Smooth muscle cell (in vitro differentiated cells): ENCODE measurements at regions not wholly inside any gene's neighbourhood (a gene's known extent, or its start where the extent isn't known, plus 50 kb on each side); places are given as distances from the start of the nearest gene placed in this dataset.

Experiments used
- DNase-seq: peaks from one replicate; lab custom pipeline; 2025; ENCODE audit not compliant: unreplicated experiment; lab: John Stamatoyannopoulos, UW
- H2AFZ ChIP-seq: fragments of 200-600 bp; sonication (generic); 2 replicates; pipeline ENCODE4 v1.6.0; 2016; ENCODE audit warnings: antibody characterized with exemption, low read depth, mild to moderate bottlenecking
- H3F3A ChIP-seq: fragments of 200-600 bp; sonication (generic); 2 replicates; pipeline ENCODE4 v1.6.0; 2017; ENCODE audit warnings: antibody characterized with exemption, low read depth
- H3K27ac ChIP-seq: fragments of 200-600 bp; sonication (generic); 2 replicates; pipeline ENCODE4 v1.5.1; 2016; ENCODE audit warnings: low read depth, mild to moderate bottlenecking
- H3K27me3 ChIP-seq: fragments of 200-600 bp; sonication (generic); 2 replicates; pipeline ENCODE4 v1.6.1; 2016; ENCODE audit warnings: low read depth, mild to moderate bottlenecking
- H3K36me3 ChIP-seq: fragments of 200-600 bp; sonication (generic); 2 replicates; pipeline ENCODE4 v1.5.1; 2016; ENCODE audit warnings: low read depth
- H3K4me1 ChIP-seq: fragments of 200-600 bp; sonication (generic); 2 replicates; pipeline ENCODE4 v1.5.1; 2016; ENCODE audit warnings: low read depth
- H3K4me2 ChIP-seq: fragments of 200-600 bp; sonication (generic); 2 replicates; pipeline ENCODE4 v1.6.0; 2016; ENCODE audit warnings: mild to moderate bottlenecking
- H3K4me3 ChIP-seq: fragments of 200-600 bp; sonication (generic); 2 replicates; pipeline ENCODE4 v1.5.1; 2016; ENCODE audit warnings: mild to moderate bottlenecking
- H3K79me2 ChIP-seq: fragments of 200-600 bp; sonication (generic); 2 replicates; pipeline ENCODE4 v1.6.0; 2016; ENCODE audit warnings: low read depth, mild to moderate bottlenecking
- H3K9ac ChIP-seq: fragments of 200-600 bp; sonication (generic); 2 replicates; pipeline ENCODE4 v1.6.0; 2016; ENCODE audit warnings: low read depth
- H3K9me3 ChIP-seq: fragments of 200-600 bp; sonication (generic); replicated peaks from 2 replicates; pipeline ENCODE4 v1.5.1; 2016; ENCODE audit warnings: low read depth
- H4K20me1 ChIP-seq: fragments of 200-600 bp; sonication (generic); 2 replicates; pipeline ENCODE4 v1.6.0; 2016; ENCODE audit warnings: low read depth
- WGBS: methylation state at CpG from one replicate; pipeline ENCODE4 v1.1.7; 2016; ENCODE audit warnings: low lambda C conversion rate; 5-methylcytosine and 5-hydroxymethylcytosine counted together
- TF ChIP-seq, protein P1 (sequence below): fragments of 200-600 bp; sonication (generic); IDR thresholded peaks from 2 replicates; pipeline ENCODE4 v1.5.1; 2017; ENCODE audit warnings: borderline replicate concordance, mild to moderate bottlenecking, antibody characterized with exemption; ENCODE audit not compliant: insufficient read depth, poor library complexity, severe bottlenecking

DNA sequence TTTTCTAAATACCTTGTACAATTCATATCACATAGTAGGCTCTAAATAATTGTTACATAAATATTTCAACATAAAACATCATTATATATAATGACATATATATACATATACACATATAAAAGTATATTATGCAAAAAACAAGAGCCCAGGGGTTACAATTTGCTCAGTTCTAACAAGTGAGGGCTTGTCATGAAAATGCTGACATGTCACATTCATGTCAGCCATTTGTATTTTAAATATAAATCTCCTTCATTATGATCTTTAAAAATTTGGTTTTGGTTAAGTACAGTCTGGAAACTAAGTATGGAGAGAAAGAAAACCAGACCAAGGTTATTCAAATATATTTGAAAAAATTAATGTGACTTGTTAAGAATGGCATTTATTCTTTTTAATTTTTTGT, 2745.4 kb downstream of the PCDH7 start:
- Histone ChIP-seq H4K20me1 (no peaks in the 10 kb centered on the region), H3K27ac (no peak overlapping the region), H3K9ac (no peak overlapping the region), H3K4me2 (no peak overlapping the region), H3K79me2 (no peaks in the 10 kb centered on the region), H3F3A (no peaks in the 10 kb centered on the region), H3K4me1 (no peaks in the 10 kb centered on the region), H3K36me3 (no peaks in the 10 kb centered on the region), H3K4me3 (no peak overlapping the region), H3K27me3 (no peaks in the 10 kb centered on the region), H2AFZ (no peak overlapping the region), H3K9me3 (no peaks in the 10 kb centered on the region)
- DNase-seq, result no peak
- TF ChIP-seq, protein P1, sequence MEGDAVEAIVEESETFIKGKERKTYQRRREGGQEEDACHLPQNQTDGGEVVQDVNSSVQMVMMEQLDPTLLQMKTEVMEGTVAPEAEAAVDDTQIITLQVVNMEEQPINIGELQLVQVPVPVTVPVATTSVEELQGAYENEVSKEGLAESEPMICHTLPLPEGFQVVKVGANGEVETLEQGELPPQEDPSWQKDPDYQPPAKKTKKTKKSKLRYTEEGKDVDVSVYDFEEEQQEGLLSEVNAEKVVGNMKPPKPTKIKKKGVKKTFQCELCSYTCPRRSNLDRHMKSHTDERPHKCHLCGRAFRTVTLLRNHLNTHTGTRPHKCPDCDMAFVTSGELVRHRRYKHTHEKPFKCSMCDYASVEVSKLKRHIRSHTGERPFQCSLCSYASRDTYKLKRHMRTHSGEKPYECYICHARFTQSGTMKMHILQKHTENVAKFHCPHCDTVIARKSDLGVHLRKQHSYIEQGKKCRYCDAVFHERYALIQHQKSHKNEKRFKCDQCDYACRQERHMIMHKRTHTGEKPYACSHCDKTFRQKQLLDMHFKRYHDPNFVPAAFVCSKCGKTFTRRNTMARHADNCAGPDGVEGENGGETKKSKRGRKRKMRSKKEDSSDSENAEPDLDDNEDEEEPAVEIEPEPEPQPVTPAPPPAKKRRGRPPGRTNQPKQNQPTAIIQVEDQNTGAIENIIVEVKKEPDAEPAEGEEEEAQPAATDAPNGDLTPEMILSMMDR, result no peak

DNA sequence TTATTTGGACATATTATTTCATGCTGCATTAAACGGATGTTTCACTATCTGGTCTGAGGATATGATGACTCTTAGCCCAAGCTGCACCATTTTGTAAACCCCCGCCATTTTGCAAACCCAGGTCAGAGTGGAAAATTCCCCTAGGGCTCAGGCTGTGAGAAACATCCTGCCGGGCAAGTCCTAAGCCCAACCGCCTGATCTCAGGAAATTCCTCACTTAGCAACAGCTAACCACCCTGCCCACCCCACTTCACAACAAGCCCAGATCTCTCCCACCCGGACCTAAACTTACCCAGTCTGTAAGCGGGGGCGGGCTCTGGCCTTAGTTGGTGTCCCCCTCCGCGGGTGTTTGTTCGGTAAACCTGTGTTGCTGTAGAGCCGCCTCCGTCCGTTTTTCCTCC, 2747.1 kb downstream of the PCDH7 start:
- H3K4me2 ChIP-seq, result no peak overlapping the region
- H3K4me1 ChIP-seq, result no peaks in the 10 kb centered on the region
- no peak overlapping the region for H2AFZ ChIP-seq
- no peak overlapping the region for H3K4me3 ChIP-seq
- no peaks in the 10 kb centered on the region for H3K79me2 ChIP-seq
- H3F3A ChIP-seq, result no peaks in the 10 kb centered on the region
- H4K20me1 ChIP-seq, result no peaks in the 10 kb centered on the region
- no peak overlapping the region for H3K9ac ChIP-seq
- no peaks in the 10 kb centered on the region for H3K27me3 ChIP-seq
- H3K36me3 ChIP-seq, result no peaks in the 10 kb centered on the region
- WGBS, result 88% methylated on average over 13 of the region's 13 CpGs
- H3K9me3 ChIP-seq, result no peaks in the 10 kb centered on the region
- TF ChIP-seq, protein P1, result no peak
- H3K27ac ChIP-seq, result no peak overlapping the region
- DNase-seq, result no peak

DNA sequence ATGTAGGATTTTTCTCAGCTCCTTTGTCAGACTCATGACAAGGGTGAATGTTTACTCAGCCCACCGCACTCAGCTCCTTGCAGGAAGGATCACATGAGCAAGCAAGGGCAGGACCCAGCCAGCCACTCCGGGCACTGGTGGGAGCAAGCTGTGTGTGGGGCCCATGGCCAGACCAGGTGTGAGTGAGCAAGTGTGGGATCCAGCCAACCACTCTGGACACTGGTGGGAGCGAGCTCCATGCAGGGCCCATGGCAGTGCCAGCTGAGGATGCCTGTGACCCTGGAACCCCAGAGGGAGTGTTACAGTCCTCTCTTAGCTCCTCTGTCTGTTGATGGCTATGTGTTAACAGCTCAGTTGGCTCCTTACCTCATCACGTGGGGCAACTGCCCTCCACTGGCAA, 2750.6 kb downstream of the PCDH7 start:
- H3K4me1 ChIP-seq, result no peaks in the 10 kb centered on the region
- H3K27ac ChIP-seq, result no peak overlapping the region
- no peaks in the 10 kb centered on the region for H3K36me3 ChIP-seq
- no peaks in the 10 kb centered on the region for H3K27me3 ChIP-seq
- H3K79me2 ChIP-seq, result no peaks in the 10 kb centered on the region
- H3F3A ChIP-seq, result no peaks in the 10 kb centered on the region
- TF ChIP-seq, protein P1, result no peak
- H3K9ac ChIP-seq, result no peak overlapping the region
- DNase-seq, result no peak
- WGBS, result 96% methylated on average over 4 of the region's 4 CpGs
- H3K4me3 ChIP-seq, result no peak overlapping the region
- no peaks in the 10 kb centered on the region for H3K9me3 ChIP-seq
- no peak overlapping the region for H3K4me2 ChIP-seq
- H2AFZ ChIP-seq, result no peak overlapping the region
- H4K20me1 ChIP-seq, result no peaks in the 10 kb centered on the region

DNA sequence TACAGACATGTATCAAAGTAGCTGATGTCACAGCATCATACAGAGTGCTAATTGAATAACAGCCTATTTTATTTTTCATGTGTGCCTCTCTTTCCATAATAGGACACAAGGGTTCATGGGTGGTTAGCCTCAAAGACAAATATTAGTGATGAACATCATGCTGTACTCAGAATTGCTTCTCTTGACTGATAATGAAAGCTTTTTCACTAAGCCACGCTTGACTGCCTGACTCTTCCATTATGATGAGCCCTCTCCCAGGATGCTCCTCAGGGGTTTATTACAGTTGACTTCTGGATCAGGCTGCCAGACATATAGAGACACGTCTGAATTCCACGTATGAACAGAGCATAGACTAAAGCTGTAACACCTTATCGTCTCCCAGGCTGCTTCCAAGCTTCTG, 2757.5 kb downstream of the PCDH7 start:
- Histone ChIP-seq H3K9me3 (no peaks in the 10 kb centered on the region), H3F3A (no peaks in the 10 kb centered on the region), H3K27ac (no peak overlapping the region), H3K36me3 (no peaks in the 10 kb centered on the region), H3K4me2 (no peak overlapping the region), H2AFZ (no peak overlapping the region), H4K20me1 (no peaks in the 10 kb centered on the region), H3K4me1 (no peaks in the 10 kb centered on the region), H3K4me3 (no peak overlapping the region), H3K9ac (no peak overlapping the region), H3K79me2 (no peaks in the 10 kb centered on the region), H3K27me3 (no peaks in the 10 kb centered on the region)
- DNase-seq, result no peak
- TF ChIP-seq, protein P1, result no peak
- WGBS, result 91% methylated on average over 4 of the region's 4 CpGs
